GM12878 (cell line): ENCODE measurements at regions not wholly inside any gene's neighbourhood (a gene's known extent, or its start where the extent isn't known, plus 50 kb on each side); places are given as distances from the start of the nearest gene placed in this dataset.

ENCODE experiments used
- CTCF ChIP-seq, 3 experiments: IDR thresholded peaks in 2 of 3; conservative IDR thresholded peaks in 1 of 3; 2 replicates each; pipeline ENCODE4 v1.5.1; 2011; ENCODE audit warnings: low read depth in 3 of 3, low read length in 3 of 3, mild to moderate bottlenecking in 3 of 3, control low read depth in 2 of 3, moderate library complexity in 2 of 3, inconsistent platforms in 1 of 3, mixed read lengths in 1 of 3; ENCODE audit not compliant: control insufficient read depth in 2 of 3, insufficient read depth in 1 of 3; ENCODE audit errors: extremely low read depth in 1 of 3
- DPF2 ChIP-seq: fragments of 450-650 bp; IDR thresholded peaks from 2 replicates; pipeline ENCODE4 v1.6.1; 2017; ENCODE audit warnings: mild to moderate bottlenecking
- ELK1 ChIP-seq: IDR thresholded peaks from 2 replicates; pipeline ENCODE4 v1.6.1; 2012; ENCODE audit warnings: low read depth, low read length, improper control_type of control experiment
- HDAC2 ChIP-seq: fragments of 200-600 bp; sonication (generic); IDR thresholded peaks from 2 replicates; pipeline ENCODE4 v1.6.1; 2017
- MYC ChIP-seq: IDR thresholded peaks from 2 replicates; pipeline ENCODE4 v1.6.1; 2011; ENCODE audit warnings: mild to moderate bottlenecking, low read length, moderate library complexity, inconsistent platforms; ENCODE audit not compliant: insufficient read depth, insufficient replicate concordance, insufficient read length, severe bottlenecking
- RFX5 ChIP-seq: IDR thresholded peaks from 2 replicates; pipeline ENCODE4 v1.6.1; 2011; ENCODE audit warnings: low read depth, low read length, improper control_type of control experiment
- SP1 ChIP-seq: IDR thresholded peaks from one replicate; pipeline ENCODE4 v1.6.1; 2011; ENCODE audit warnings: low read depth, low read length
- TCF12 ChIP-seq: IDR thresholded peaks from 2 replicates; pipeline ENCODE4 v1.6.1; 2011; ENCODE audit warnings: low read depth, mild to moderate bottlenecking, low read length

- TF ChIP-seq RFX5 (no peak), SP1 (no peak), TCF12 (no peak), MYC (no peak), CTCF (IDR thresholded peaks at IDR 0.05 in 2 of 3, conservative IDR thresholded peaks at IDR 0.05 in 1 of 3; ENCODE audit: control insufficient read depth in 2 of 3, extremely low read depth in 1 of 3, insufficient read depth in 1 of 3, low read depth in 3 of 3, low read length in 3 of 3) (no peak), HDAC2 (no peak), ELK1 (no peak), DPF2 (no peak)
These were observed 175.5 kb downstream of the AEBP2 start for GRCh38 chr12:19614601-19615383.
